GM13977 (cell line): ENCODE measurements at regions not wholly inside any gene's neighbourhood (a gene's known extent, or its start where the extent isn't known, plus 50 kb on each side); places are given as distances from the start of the nearest gene placed in this dataset.

Source experiments
- DNase-seq: peaks from one replicate; pipeline ENCODE4 v3.0.0; 2012; ENCODE audit warnings: low spot score
- CTCF ChIP-seq: IDR thresholded peaks from 2 replicates; pipeline ENCODE4 v1.5.1; 2012; ENCODE audit warnings: mild to moderate bottlenecking, control low read depth; ENCODE audit not compliant: insufficient read depth; ENCODE audit errors: extremely low read depth, missing control alignments
- in situ Hi-C: fragments of 300-500 bp; cut with MboI; formaldehyde crosslinking; loops from one replicate; pipeline ENCODE4 v1.12.0; 2022; ENCODE audit warnings: low sequenced_read_pairs, low pct_unique_long_range_greater_than_20kb, mixed read lengths, inconsistent platforms; ENCODE audit not compliant: unreplicated experiment

GRCh38 chr15:35838424-35839111 is 292.6 kb upstream of the DPH6 start:
- in situ Hi-C loops: no loop called here
- no peak for TF ChIP-seq CTCF
- no peak for DNase-seq

- no peak for DNase-seq
- in situ Hi-C loops: no loop called here
- TF ChIP-seq CTCF: no peak
Measured at GRCh38 chr15:35842631-35843030, 296.7 kb upstream of the DPH6 start.

GRCh38 chr15:35843498-35843897 is 297.5 kb upstream of the DPH6 start:
- no peak for DNase-seq
- in situ Hi-C loops: no loop called here
- TF ChIP-seq CTCF: no peak

- TF ChIP-seq CTCF: no peak
- in situ Hi-C loops: no loop called here
- no peak for DNase-seq
Measured at GRCh38 chr15:35850284-35850683, 304.3 kb upstream of the DPH6 start.

- no peak for DNase-seq
- TF ChIP-seq CTCF: no peak
- in situ Hi-C loops: no loop called here
Measured at GRCh38 chr15:35851491-35851890, 305.5 kb upstream of the DPH6 start.

- in situ Hi-C loops: no loop called here
- DNase-seq: no peak
- TF ChIP-seq CTCF: no peak
Measured at GRCh38 chr15:35852818-35853624, 307.1 kb upstream of the DPH6 start.
